ENCODE measurements at regions not wholly inside any gene's neighbourhood (a gene's known extent, or its start where the extent isn't known, plus 50 kb on each side); places are given as distances from the start of the nearest gene placed in this dataset.

- Histone ChIP-seq H3K4me3 (ENCODE audit: low read length) (no peak overlapping the region), H3K4me1 (ENCODE audit: control insufficient read depth, insufficient read depth, low read length) (no peaks in the 10 kb centered on the region), H3K27me3 (ENCODE audit: control insufficient read depth, insufficient read depth, low read length) (no peaks in the 10 kb centered on the region), H3K27ac (ENCODE audit: low read length) (no peak overlapping the region), H3K9me3 (ENCODE audit: control insufficient read depth, insufficient read depth, low read length) (no peaks in the 10 kb centered on the region), H3K36me3 (ENCODE audit: control insufficient read depth, insufficient read depth, low read length) (no peaks in the 10 kb centered on the region)
- Mint-ChIP-seq H3K27ac (no peak overlapping the region), H3K27me3 (ENCODE audit: low read depth in 2 of 2) (peaks cover 0 to 3% of the 10 kb centered on the region in 2 donors), H3K36me3 (peaks cover 7% of the 10 kb centered on the region), H3K9me3 (peaks cover 5 to 6% of the 10 kb centered on the region in 2 donors), H3K4me3 (no peak overlapping the region), H3K4me1 (peaks cover 13 to 14% of the 10 kb centered on the region in 2 donors)
- ATAC-seq (no peak), DNase-seq (no peak)
- TF ChIP-seq, protein P1, sequence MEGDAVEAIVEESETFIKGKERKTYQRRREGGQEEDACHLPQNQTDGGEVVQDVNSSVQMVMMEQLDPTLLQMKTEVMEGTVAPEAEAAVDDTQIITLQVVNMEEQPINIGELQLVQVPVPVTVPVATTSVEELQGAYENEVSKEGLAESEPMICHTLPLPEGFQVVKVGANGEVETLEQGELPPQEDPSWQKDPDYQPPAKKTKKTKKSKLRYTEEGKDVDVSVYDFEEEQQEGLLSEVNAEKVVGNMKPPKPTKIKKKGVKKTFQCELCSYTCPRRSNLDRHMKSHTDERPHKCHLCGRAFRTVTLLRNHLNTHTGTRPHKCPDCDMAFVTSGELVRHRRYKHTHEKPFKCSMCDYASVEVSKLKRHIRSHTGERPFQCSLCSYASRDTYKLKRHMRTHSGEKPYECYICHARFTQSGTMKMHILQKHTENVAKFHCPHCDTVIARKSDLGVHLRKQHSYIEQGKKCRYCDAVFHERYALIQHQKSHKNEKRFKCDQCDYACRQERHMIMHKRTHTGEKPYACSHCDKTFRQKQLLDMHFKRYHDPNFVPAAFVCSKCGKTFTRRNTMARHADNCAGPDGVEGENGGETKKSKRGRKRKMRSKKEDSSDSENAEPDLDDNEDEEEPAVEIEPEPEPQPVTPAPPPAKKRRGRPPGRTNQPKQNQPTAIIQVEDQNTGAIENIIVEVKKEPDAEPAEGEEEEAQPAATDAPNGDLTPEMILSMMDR (IDR thresholded peaks at IDR 0.05): no peak
- intact Hi-C loops (cut with micrococcal nuclease): no loop called here
Observed at GRCh38 chr11:109071262-109071661, 350.7 kb upstream of the C11orf87 start.

GRCh38 chr11:109071712-109072524, 350.1 kb upstream of the C11orf87 start:
- TF ChIP-seq, protein P1 (IDR thresholded peaks at IDR 0.05): no peak
- no peak overlapping the region for H3K27ac Mint-ChIP-seq
- Histone ChIP-seq H3K27ac (ENCODE audit: low read length) (no peak overlapping the region), H3K27me3 (ENCODE audit: control insufficient read depth, insufficient read depth, low read length) (no peaks in the 10 kb centered on the region), H3K4me1 (ENCODE audit: control insufficient read depth, insufficient read depth, low read length) (no peaks in the 10 kb centered on the region), H3K36me3 (ENCODE audit: control insufficient read depth, insufficient read depth, low read length) (no peaks in the 10 kb centered on the region), H3K9me3 (ENCODE audit: control insufficient read depth, insufficient read depth, low read length) (no peaks in the 10 kb centered on the region), H3K4me3 (ENCODE audit: low read length) (no peak overlapping the region)
- no peak overlapping the region for H3K4me3 Mint-ChIP-seq
- WGBS (ENCODE audit: insufficient coverage): 78% methylated on average over 5 of the region's 5 CpGs
- H3K9me3 Mint-ChIP-seq: peaks cover 5 to 6% of the 10 kb centered on the region in 2 donors
- DNase-seq (no peak), ATAC-seq (no peak)
- peaks cover 0 to 3% of the 10 kb centered on the region in 2 donors for H3K27me3 Mint-ChIP-seq (ENCODE audit: low read depth in 2 of 2)
- peaks cover 12 to 13% of the 10 kb centered on the region in 2 donors for H3K4me1 Mint-ChIP-seq
- intact Hi-C loops (cut with micrococcal nuclease): no loop called here
- H3K36me3 Mint-ChIP-seq: peaks cover 7% of the 10 kb centered on the region

DNA sequence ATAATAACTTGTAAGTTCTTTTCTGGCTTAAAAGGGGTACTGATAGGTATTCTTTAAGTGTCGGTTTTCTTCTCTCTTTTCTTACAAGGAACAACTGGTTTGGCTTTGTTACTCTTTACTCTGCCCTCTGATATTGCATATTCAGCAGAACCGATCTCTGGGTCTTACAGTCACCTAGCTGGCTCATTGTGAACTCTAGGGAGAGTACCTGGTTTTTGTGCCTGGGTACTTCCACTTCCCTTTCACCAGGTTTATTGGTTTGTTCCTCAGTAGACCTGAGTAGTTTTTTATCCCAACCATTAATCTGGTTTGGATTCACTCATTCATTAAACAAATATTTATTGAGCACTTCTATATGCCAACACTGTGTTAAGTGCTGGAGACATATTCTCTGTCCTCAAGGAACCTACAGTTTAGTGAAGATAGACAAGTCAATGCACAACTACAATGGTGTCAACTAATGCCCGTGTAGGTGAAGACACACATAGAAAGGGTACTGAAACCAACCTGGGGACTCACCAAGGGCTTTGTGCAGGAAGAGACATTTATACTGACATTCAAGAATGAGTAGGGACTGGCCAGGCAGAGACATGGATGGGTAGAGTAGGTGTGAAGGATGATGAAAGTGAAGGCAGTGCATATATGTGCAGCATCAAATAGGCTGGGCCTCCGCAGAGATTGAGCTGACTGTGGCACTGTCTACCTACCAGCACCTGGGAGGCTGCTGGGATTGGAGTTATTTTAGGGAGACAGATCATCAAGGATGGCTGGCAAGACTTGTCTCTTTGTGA, 348.8 kb upstream of the C11orf87 start:
- H3K4me1 ChIP-seq (ENCODE audit: control insufficient read depth, insufficient read depth, low read length): no peaks in the 10 kb centered on the region
- H3K27ac ChIP-seq (ENCODE audit: low read length): no peak overlapping the region
- no peak for ATAC-seq
- no peaks in the 10 kb centered on the region for H3K9me3 ChIP-seq (ENCODE audit: control insufficient read depth, insufficient read depth, low read length)
- Mint-ChIP-seq H3K9me3 (peaks cover 5 to 6% of the 10 kb centered on the region in 2 donors), H3K36me3 (peaks cover 7% of the 10 kb centered on the region), H3K4me3 (no peak overlapping the region), H3K27ac (no peak overlapping the region), H3K4me1 (peaks cover 2 to 7% of the 10 kb centered on the region in 2 donors), H3K27me3 (ENCODE audit: low read depth in 2 of 2) (peaks cover 0 to 3% of the 10 kb centered on the region in 2 donors)
- intact Hi-C loops (cut with micrococcal nuclease): no loop called here
- WGBS (ENCODE audit: insufficient coverage): 89% methylated on average over 4 of the region's 4 CpGs
- DNase-seq: no peak
- no peaks in the 10 kb centered on the region for H3K36me3 ChIP-seq (ENCODE audit: control insufficient read depth, insufficient read depth, low read length)
- H3K27me3 ChIP-seq (ENCODE audit: control insufficient read depth, insufficient read depth, low read length): no peaks in the 10 kb centered on the region
- H3K4me3 ChIP-seq (ENCODE audit: low read length): no peak overlapping the region
- TF ChIP-seq, protein P1 (IDR thresholded peaks at IDR 0.05): no peak

Data from natural killer cell (primary cell).